CD4-positive, CD25-positive, alpha-beta regulatory T cell (primary cell): ENCODE measurements at regions not wholly inside any gene's neighbourhood (a gene's known extent, or its start where the extent isn't known, plus 50 kb on each side); places are given as distances from the start of the nearest gene placed in this dataset.

Source experiments
- ATAC-seq, 2 donors: fragments of 150-1000 bp; cut with Tn5 transposase; one replicate each; pipeline ENCODE4 v1.10.0; 2021; ENCODE audit warnings: low read depth in 2 of 2, moderate number of reproducible peaks in 2 of 2, moderate library complexity in 1 of 2
- DNase-seq, 3 donors: peaks; one replicate each; pipeline versions ENCODE4 v3.0.0 to v3.0.0-alpha.2; 2012 to 2022; ENCODE audit warnings: mixed read lengths in 1 of 3
- H3K27ac ChIP-seq: one replicate; pipeline ENCODE4 v1.7.0; 2013; ENCODE audit warnings: mild to moderate bottlenecking, low read length; ENCODE audit not compliant: insufficient read depth, poor library complexity, severe bottlenecking
- H3K27me3 ChIP-seq: one replicate; pipeline ENCODE4 v1.7.0; 2013; ENCODE audit warnings: low read length; ENCODE audit not compliant: control insufficient read depth, insufficient read depth
- H3K36me3 ChIP-seq: one replicate; pipeline ENCODE4 v1.7.0; 2013; ENCODE audit warnings: mild to moderate bottlenecking, low read length, moderate library complexity; ENCODE audit not compliant: control insufficient read depth, insufficient read depth
- H3K4me1 ChIP-seq: 2 replicates; pipeline ENCODE4 v1.7.0; 2013; ENCODE audit warnings: mild to moderate bottlenecking, low read length; ENCODE audit not compliant: insufficient read depth, control insufficient read depth, poor library complexity, severe bottlenecking
- H3K4me3 ChIP-seq: one replicate; pipeline ENCODE4 v1.7.0; 2013; ENCODE audit warnings: low read depth, mild to moderate bottlenecking, low read length, moderate library complexity
- H3K9me3 ChIP-seq, 2 experiments: 1 replicate in 1 of 2; 2 replicates in 1 of 2; pipeline ENCODE4 v1.7.0; 2013; ENCODE audit warnings: low read length in 2 of 2, mild to moderate bottlenecking in 1 of 2, moderate library complexity in 1 of 2; ENCODE audit not compliant: control insufficient read depth in 2 of 2
- H3K27ac Mint-ChIP-seq, 3 donors: one replicate each; pipeline ENCODE4 v1.8.0; 2020 to 2022; ENCODE audit warnings: mild to moderate bottlenecking in 3 of 3, mixed read lengths in 3 of 3, moderate library complexity in 2 of 3
- H3K27me3 Mint-ChIP-seq: one replicate; pipeline ENCODE4 v1.8.0; 2022; ENCODE audit warnings: mild to moderate bottlenecking, mixed read lengths
- H3K36me3 Mint-ChIP-seq: one replicate; pipeline ENCODE4 v1.8.0; 2020; ENCODE audit warnings: mixed read lengths
- H3K4me1 Mint-ChIP-seq, 4 donors: one replicate each; pipeline ENCODE4 v1.8.0; 2020 to 2022; ENCODE audit warnings: mixed read lengths in 4 of 4, mild to moderate bottlenecking in 1 of 4
- H3K4me3 Mint-ChIP-seq, 4 donors: one replicate each; pipeline ENCODE4 v1.8.0; 2020 to 2022; ENCODE audit warnings: mild to moderate bottlenecking in 4 of 4, mixed read lengths in 4 of 4, moderate library complexity in 3 of 4
- H3K9me3 Mint-ChIP-seq, 7 donors: one replicate each; pipeline ENCODE4 v1.8.0; 2020 to 2022; ENCODE audit warnings: mixed read lengths in 7 of 7, mild to moderate bottlenecking in 3 of 7, moderate library complexity in 2 of 7

DNA sequence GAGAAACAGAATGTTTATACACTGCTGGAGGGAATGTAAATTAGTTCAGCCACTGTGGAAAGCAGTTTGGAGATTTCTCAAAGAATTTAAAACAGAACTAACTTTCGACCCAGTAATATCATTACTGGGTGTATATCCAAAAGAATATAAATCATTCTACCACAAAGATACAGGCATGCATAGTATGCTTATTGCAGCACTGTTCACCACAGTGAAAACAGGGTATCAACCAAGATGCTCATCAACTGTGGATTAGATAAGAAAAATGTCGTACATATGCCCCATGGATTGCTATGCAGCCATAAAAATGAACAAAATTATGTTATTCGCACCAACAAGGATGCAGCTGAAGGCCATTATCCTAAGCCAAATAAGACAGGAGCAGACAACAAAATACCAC lies 343.1 kb upstream of the KCND2 start:
- Histone ChIP-seq H3K36me3 (no peaks in the 10 kb centered on the region), H3K9me3 (peaks cover 0 to 4% of the 10 kb centered on the region in 2 experiments), H3K4me3 (no peak overlapping the region), H3K4me1 (no peaks in the 10 kb centered on the region), H3K27me3 (no peaks in the 10 kb centered on the region), H3K27ac (no peak overlapping the region)
- ATAC-seq (no peak), DNase-seq (no peak)
- H3K27me3 Mint-ChIP-seq, result no peaks in the 10 kb centered on the region
- H3K4me1 Mint-ChIP-seq, result no peaks in the 10 kb centered on the region
- H3K9me3 Mint-ChIP-seq, result peaks cover 0 to 24% (median 5%) of the 10 kb centered on the region in 7 donors
- no peaks in the 10 kb centered on the region for H3K36me3 Mint-ChIP-seq
- H3K4me3 Mint-ChIP-seq, result no peak overlapping the region
- no peak overlapping the region for H3K27ac Mint-ChIP-seq

- ATAC-seq, result no peak
- DNase-seq, result no peak
- H3K27me3 ChIP-seq, result no peaks in the 10 kb centered on the region
- no peak overlapping the region for H3K27ac Mint-ChIP-seq
- H3K4me1 Mint-ChIP-seq, result no peaks in the 10 kb centered on the region
- no peaks in the 10 kb centered on the region for H3K36me3 Mint-ChIP-seq
- H3K4me3 Mint-ChIP-seq, result no peak overlapping the region
- no peak overlapping the region for H3K4me3 ChIP-seq
- no peaks in the 10 kb centered on the region for H3K4me1 ChIP-seq
- H3K36me3 ChIP-seq, result no peaks in the 10 kb centered on the region
- H3K27ac ChIP-seq, result no peak overlapping the region
- peaks cover 0 to 15% (median 3%) of the 10 kb centered on the region in 7 donors for H3K9me3 Mint-ChIP-seq
- H3K27me3 Mint-ChIP-seq, result no peaks in the 10 kb centered on the region
- H3K9me3 ChIP-seq, result peaks cover 0 to 4% of the 10 kb centered on the region in 2 experiments
Measured at GRCh38 chr7:119931230-119931824, 341.6 kb upstream of the KCND2 start.

GRCh38 chr7:119935418-119936025 lies 337.5 kb upstream of the KCND2 start:
- ATAC-seq, result no peak
- no peak overlapping the region for H3K4me3 Mint-ChIP-seq
- no peak overlapping the region for H3K4me3 ChIP-seq
- no peak overlapping the region for H3K27ac Mint-ChIP-seq
- no peak overlapping the region for H3K27ac ChIP-seq
- no peaks in the 10 kb centered on the region for H3K4me1 Mint-ChIP-seq
- H3K27me3 Mint-ChIP-seq, result no peaks in the 10 kb centered on the region
- H3K36me3 Mint-ChIP-seq, result no peaks in the 10 kb centered on the region
- H3K4me1 ChIP-seq, result no peaks in the 10 kb centered on the region
- peaks cover 0 to 14% (median 4%) of the 10 kb centered on the region in 7 donors for H3K9me3 Mint-ChIP-seq
- no peaks in the 10 kb centered on the region for H3K36me3 ChIP-seq
- H3K9me3 ChIP-seq, result no peaks in the 10 kb centered on the region
- DNase-seq, result peak in 1 of 3 donors; percentile 0
- H3K27me3 ChIP-seq, result no peaks in the 10 kb centered on the region

DNA sequence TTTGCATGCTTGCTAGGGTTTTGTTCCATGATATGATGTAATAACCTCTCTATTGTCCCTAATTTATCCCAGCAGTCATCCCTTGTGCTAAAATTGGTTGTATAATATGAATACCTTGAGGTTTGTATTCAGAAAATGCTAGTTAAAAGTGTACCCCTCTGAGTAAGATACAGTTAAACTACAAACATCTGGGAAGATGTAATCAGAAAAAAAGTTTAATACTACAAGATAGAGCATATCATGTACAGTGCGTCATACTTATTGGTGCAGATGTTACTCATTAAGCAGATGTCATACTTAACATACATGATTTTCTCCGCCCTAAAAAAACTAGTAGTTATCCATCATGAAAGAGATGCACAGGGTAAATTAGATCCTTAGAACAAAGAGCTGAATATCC lies 336.1 kb upstream of the KCND2 start:
- peaks cover 0 to 10% (median 4%) of the 10 kb centered on the region in 7 donors for H3K9me3 Mint-ChIP-seq
- H3K36me3 ChIP-seq, result no peaks in the 10 kb centered on the region
- no peak overlapping the region for H3K4me3 Mint-ChIP-seq
- H3K4me3 ChIP-seq, result no peak overlapping the region
- no peak for ATAC-seq
- no peaks in the 10 kb centered on the region for H3K27me3 ChIP-seq
- H3K9me3 ChIP-seq, result no peaks in the 10 kb centered on the region
- no peaks in the 10 kb centered on the region for H3K4me1 ChIP-seq
- no peak for DNase-seq
- no peak overlapping the region for H3K27ac ChIP-seq
- no peaks in the 10 kb centered on the region for H3K36me3 Mint-ChIP-seq
- H3K27ac Mint-ChIP-seq, result no peak overlapping the region
- H3K4me1 Mint-ChIP-seq, result no peaks in the 10 kb centered on the region
- no peaks in the 10 kb centered on the region for H3K27me3 Mint-ChIP-seq

- H3K4me1 Mint-ChIP-seq, result no peaks in the 10 kb centered on the region
- H3K9me3 ChIP-seq, result no peaks in the 10 kb centered on the region
Measured at GRCh38 chr7:119937745-119938144, 335.2 kb upstream of the KCND2 start.

GRCh38 chr7:119943942-119944600 lies 328.9 kb upstream of the KCND2 start:
- no peaks in the 10 kb centered on the region for H3K9me3 ChIP-seq

More at GRCh38 chr7:119937745-119938144, 335.2 kb upstream of the KCND2 start:
- ATAC-seq, result no peak
- no peaks in the 10 kb centered on the region for H3K36me3 ChIP-seq
- H3K4me3 ChIP-seq, result no peak overlapping the region
- Mint-ChIP-seq H3K9me3 (peaks cover 0 to 10% (median 4%) of the 10 kb centered on the region in 7 donors), H3K27me3 (no peaks in the 10 kb centered on the region), H3K4me3 (no peak overlapping the region), H3K36me3 (no peaks in the 10 kb centered on the region), H3K27ac (no peak overlapping the region)
- DNase-seq, result no peak
- H3K4me1 ChIP-seq, result no peaks in the 10 kb centered on the region
- no peak overlapping the region for H3K27ac ChIP-seq
- no peaks in the 10 kb centered on the region for H3K27me3 ChIP-seq

GRCh38 chr7:119944601-119944972 lies 328.4 kb upstream of the KCND2 start:
- H3K9me3 ChIP-seq, result no peaks in the 10 kb centered on the region
- Mint-ChIP-seq H3K27me3 (no peaks in the 10 kb centered on the region), H3K36me3 (no peaks in the 10 kb centered on the region), H3K27ac (no peak overlapping the region), H3K9me3 (peaks cover 0 to 11% (median 3%) of the 10 kb centered on the region in 7 donors), H3K4me1 (no peaks in the 10 kb centered on the region), H3K4me3 (no peak overlapping the region)
- H3K36me3 ChIP-seq, result no peaks in the 10 kb centered on the region
- no peaks in the 10 kb centered on the region for H3K27me3 ChIP-seq
- ATAC-seq (no peak), DNase-seq (no peak)
- H3K4me3 ChIP-seq, result no peak overlapping the region
- H3K27ac ChIP-seq, result no peak overlapping the region
- no peaks in the 10 kb centered on the region for H3K4me1 ChIP-seq

More at GRCh38 chr7:119943942-119944600, 328.9 kb upstream of the KCND2 start:
- ATAC-seq (no peak), DNase-seq (no peak)
- Mint-ChIP-seq H3K4me1 (no peaks in the 10 kb centered on the region), H3K9me3 (peaks cover 0 to 10% (median 3%) of the 10 kb centered on the region in 7 donors), H3K27me3 (no peaks in the 10 kb centered on the region), H3K4me3 (no peak overlapping the region), H3K27ac (no peak overlapping the region), H3K36me3 (no peaks in the 10 kb centered on the region)
- H3K27ac ChIP-seq, result no peak overlapping the region
- H3K27me3 ChIP-seq, result no peaks in the 10 kb centered on the region
- no peaks in the 10 kb centered on the region for H3K4me1 ChIP-seq
- no peaks in the 10 kb centered on the region for H3K36me3 ChIP-seq
- no peak overlapping the region for H3K4me3 ChIP-seq
